ENCODE measurements at regions not wholly inside any gene's neighbourhood (a gene's known extent, or its start where the extent isn't known, plus 50 kb on each side); places are given as distances from the start of the nearest gene placed in this dataset.
"Not testable (repeated sequence)": the region's sequence is repeated elsewhere in the genome, so short reads cannot be mapped to it uniquely, and the experiment has no call there.

- no peak overlapping the region for H3K4me3 ChIP-seq (ENCODE audit: low read depth, low read length)
- DNase-seq (ENCODE audit: low read depth): no peak
Measured at GRCh38 chr10:31239961-31240360, 79.1 kb upstream of the ZEB1 start.

- DNase-seq (ENCODE audit: low read depth): peak; percentile 88
Measured at GRCh38 chr10:31242902-31243301, 76.1 kb upstream of the ZEB1 start.

GRCh38 chr10:31251118-31251517 lies 67.9 kb upstream of the ZEB1 start:
- H3K4me3 ChIP-seq (ENCODE audit: low read depth, low read length); DNase-seq (ENCODE audit: low read depth): not testable (repeated sequence)

More at GRCh38 chr10:31242902-31243301, 76.1 kb upstream of the ZEB1 start:
- H3K4me3 ChIP-seq (ENCODE audit: low read depth, low read length): no peak overlapping the region

GRCh38 chr10:31253237-31253636 lies 65.8 kb upstream of the ZEB1 start:
- no peak for DNase-seq (ENCODE audit: low read depth)
- H3K4me3 ChIP-seq (ENCODE audit: low read depth, low read length): no peak overlapping the region

- peak; percentile 74 for DNase-seq (ENCODE audit: low read depth)
- peak overlapping the region; percentile 8 for H3K4me3 ChIP-seq (ENCODE audit: low read depth, low read length)
Measured at GRCh38 chr10:31261511-31262311, 57.3 kb upstream of the ZEB1 start.

- peak; percentile 72 for DNase-seq (ENCODE audit: low read depth)
- no peak overlapping the region for H3K4me3 ChIP-seq (ENCODE audit: low read depth, low read length)
Measured at GRCh38 chr10:31262672-31263071, 56.3 kb upstream of the ZEB1 start.

GRCh38 chr10:31263903-31264302 lies 55.1 kb upstream of the ZEB1 start:
- H3K4me3 ChIP-seq (ENCODE audit: low read depth, low read length): no peak overlapping the region
- DNase-seq (ENCODE audit: low read depth): no peak

- DNase-seq (ENCODE audit: low read depth): no peak
- no peak overlapping the region for H3K4me3 ChIP-seq (ENCODE audit: low read depth, low read length)
Measured at GRCh38 chr10:31268444-31269303, 50.3 kb upstream of the ZEB1 start.
